ENCODE measurements at regions not wholly inside any gene's neighbourhood (a gene's known extent, or its start where the extent isn't known, plus 50 kb on each side); places are given as distances from the start of the nearest gene placed in this dataset.
"Not testable (repeated sequence)": the region's sequence is repeated elsewhere in the genome, so short reads cannot be mapped to it uniquely, and the experiment has no call there.

- DNase-seq: no peak
Observed at GRCh38 chrX:47302396-47302795, 68.0 kb upstream of the ZNF157 start.

GRCh38 chrX:47306471-47307023, 63.8 kb upstream of the ZNF157 start:
- not testable (repeated sequence) for DNase-seq

GRCh38 chrX:47311932-47312774, 58.2 kb upstream of the ZNF157 start:
- peak in 4 of 5 donors; percentile 6 to 57 (median 21) for DNase-seq

GRCh38 chrX:47313056-47313455, 57.3 kb upstream of the ZNF157 start:
- DNase-seq: no peak

GRCh38 chrX:47316276-47317025, 53.9 kb upstream of the ZNF157 start:
- no peak for DNase-seq
